ENCODE measurements at regions not wholly inside any gene's neighbourhood (a gene's known extent, or its start where the extent isn't known, plus 50 kb on each side); places are given as distances from the start of the nearest gene placed in this dataset.
"Not testable (repeated sequence)": the region's sequence is repeated elsewhere in the genome, so short reads cannot be mapped to it uniquely, and the experiment has no call there.

GRCh38 chr14:30317729-30318128, 241.2 kb upstream of the G2E3 start:
- no peak for ATAC-seq

- ATAC-seq, result no peak
These were observed 236.1 kb upstream of the G2E3 start for GRCh38 chr14:30322819-30323218.

- ATAC-seq, result no peak
These were observed 228.9 kb upstream of the G2E3 start for GRCh38 chr14:30330033-30330432.

GRCh38 chr14:30330445-30330844, 228.5 kb upstream of the G2E3 start:
- ATAC-seq, result no peak

GRCh38 chr14:30331030-30331429, 227.9 kb upstream of the G2E3 start:
- no peak for ATAC-seq

GRCh38 chr14:30332374-30332773, 226.6 kb upstream of the G2E3 start:
- ATAC-seq, result no peak

- ATAC-seq, result no peak
These were observed 225.0 kb upstream of the G2E3 start for GRCh38 chr14:30333934-30334333.

- ATAC-seq, result no peak
These were observed 221.5 kb upstream of the G2E3 start for GRCh38 chr14:30337456-30337855.

GRCh38 chr14:30339311-30339901, 219.6 kb upstream of the G2E3 start:
- ATAC-seq, result no peak

GRCh38 chr14:30340495-30340894, 218.5 kb upstream of the G2E3 start:
- no peak for ATAC-seq

GRCh38 chr14:30345511-30345910, 213.4 kb upstream of the G2E3 start:
- ATAC-seq, result no peak

- no peak for ATAC-seq
These were observed 210.5 kb upstream of the G2E3 start for GRCh38 chr14:30348445-30348844.

- no peak for ATAC-seq
These were observed 209.4 kb upstream of the G2E3 start for GRCh38 chr14:30349520-30349919.

- no peak for ATAC-seq
These were observed 204.5 kb upstream of the G2E3 start for GRCh38 chr14:30354439-30354838.

GRCh38 chr14:30355431-30355913, 203.5 kb upstream of the G2E3 start:
- no peak for ATAC-seq

- ATAC-seq, result no peak
These were observed 202.3 kb upstream of the G2E3 start for GRCh38 chr14:30356438-30357202.

- no peak for ATAC-seq
These were observed 201.2 kb upstream of the G2E3 start for GRCh38 chr14:30357791-30358190.

GRCh38 chr14:30362369-30363218, 196.4 kb upstream of the G2E3 start:
- ATAC-seq, result no peak

- not testable (repeated sequence) for ATAC-seq
These were observed 195.6 kb upstream of the G2E3 start for GRCh38 chr14:30363219-30363880.

- ATAC-seq, result no peak
These were observed 189.3 kb upstream of the G2E3 start for GRCh38 chr14:30369502-30370180.

GRCh38 chr14:30373053-30373452, 185.9 kb upstream of the G2E3 start:
- ATAC-seq, result no peak

- no peak for ATAC-seq
These were observed 185.4 kb upstream of the G2E3 start for GRCh38 chr14:30373526-30373925.

All from esophagus mucosa (tissue), 1 donor.